Stimulated activated memory B cell treated with anti-CD40 and anti-IgM and Interleukin-4, amounts not matched to agents 10 μg/mL and 1 μg/mL and 100 μg/mL, for 72 hours (primary cell): ENCODE measurements at regions not wholly inside any gene's neighbourhood (a gene's known extent, or its start where the extent isn't known, plus 50 kb on each side); places are given as distances from the start of the nearest gene placed in this dataset.

Experiments used
- ATAC-seq: fragments of 150-1000 bp; cut with Tn5 transposase; 2 replicates; pipeline ENCODE4 v1.10.0; 2021
- H3K27ac Mint-ChIP-seq: one replicate; pipeline ENCODE4 v1.8.0; 2022; ENCODE audit warnings: mild to moderate bottlenecking, mixed read lengths
- H3K27me3 Mint-ChIP-seq: one replicate; pipeline ENCODE4 v1.8.0; 2022; ENCODE audit warnings: mixed read lengths
- H3K36me3 Mint-ChIP-seq: one replicate; pipeline ENCODE4 v1.8.0; 2022; ENCODE audit warnings: mixed read lengths
- H3K4me1 Mint-ChIP-seq: one replicate; pipeline ENCODE4 v1.8.0; 2022; ENCODE audit warnings: mixed read lengths
- H3K4me3 Mint-ChIP-seq: one replicate; pipeline ENCODE4 v1.8.0; 2022; ENCODE audit warnings: mild to moderate bottlenecking, moderate library complexity, mixed read lengths
- H3K9me3 Mint-ChIP-seq: one replicate; pipeline ENCODE4 v1.8.0; 2022; ENCODE audit warnings: mixed read lengths

GRCh38 chr17:36879027-36879426, 58.2 kb upstream of the LHX1 start:
- Mint-ChIP-seq H3K9me3 (peaks cover 6% of the 10 kb centered on the region), H3K27ac (no peak overlapping the region), H3K36me3 (no peaks in the 10 kb centered on the region), H3K4me3 (no peak overlapping the region), H3K27me3 (peaks cover 33% of the 10 kb centered on the region), H3K4me1 (no peaks in the 10 kb centered on the region)
- ATAC-seq: no peak

GRCh38 chr17:36879624-36880131, 57.6 kb upstream of the LHX1 start:
- peaks cover 6% of the 10 kb centered on the region for H3K9me3 Mint-ChIP-seq
- H3K4me3 Mint-ChIP-seq: no peak overlapping the region
- H3K4me1 Mint-ChIP-seq: no peaks in the 10 kb centered on the region
- H3K27ac Mint-ChIP-seq: no peak overlapping the region
- H3K27me3 Mint-ChIP-seq: peaks cover 33% of the 10 kb centered on the region
- ATAC-seq: no peak
- no peaks in the 10 kb centered on the region for H3K36me3 Mint-ChIP-seq

DNA sequence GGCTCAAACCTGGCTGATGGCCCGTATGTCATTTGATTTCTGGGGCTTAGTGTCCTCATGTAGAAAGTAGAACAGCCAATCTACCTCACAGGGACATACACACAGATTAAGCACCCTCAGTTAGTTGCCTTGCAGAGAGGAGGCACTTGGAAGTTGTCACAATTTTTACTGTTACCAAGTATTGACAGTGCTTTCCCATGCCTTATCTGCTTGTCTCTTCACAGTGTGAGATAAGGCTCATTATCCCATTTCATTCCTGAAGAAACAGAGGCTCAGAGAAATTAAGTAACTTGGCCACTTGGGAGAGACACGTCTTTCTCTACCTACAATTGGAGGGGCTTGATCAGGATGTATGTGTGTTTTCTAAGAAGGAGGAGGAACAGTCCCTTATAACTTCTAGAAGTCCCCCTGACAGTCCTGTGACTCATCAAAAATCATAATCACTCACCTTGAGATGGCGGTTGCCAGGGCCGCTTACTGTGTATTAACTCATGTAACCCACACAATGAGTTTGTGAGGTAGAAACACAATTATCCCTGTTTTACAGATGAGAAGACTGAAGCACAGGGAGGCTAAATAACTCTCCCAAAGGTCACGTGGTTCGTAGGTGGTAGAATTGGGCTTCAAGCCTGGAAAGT, 56.9 kb upstream of the LHX1 start:
- Mint-ChIP-seq H3K9me3 (peaks cover 6% of the 10 kb centered on the region), H3K27me3 (peaks cover 37% of the 10 kb centered on the region), H3K4me1 (no peaks in the 10 kb centered on the region), H3K36me3 (no peaks in the 10 kb centered on the region), H3K27ac (no peak overlapping the region), H3K4me3 (no peak overlapping the region)
- no peak for ATAC-seq

DNA sequence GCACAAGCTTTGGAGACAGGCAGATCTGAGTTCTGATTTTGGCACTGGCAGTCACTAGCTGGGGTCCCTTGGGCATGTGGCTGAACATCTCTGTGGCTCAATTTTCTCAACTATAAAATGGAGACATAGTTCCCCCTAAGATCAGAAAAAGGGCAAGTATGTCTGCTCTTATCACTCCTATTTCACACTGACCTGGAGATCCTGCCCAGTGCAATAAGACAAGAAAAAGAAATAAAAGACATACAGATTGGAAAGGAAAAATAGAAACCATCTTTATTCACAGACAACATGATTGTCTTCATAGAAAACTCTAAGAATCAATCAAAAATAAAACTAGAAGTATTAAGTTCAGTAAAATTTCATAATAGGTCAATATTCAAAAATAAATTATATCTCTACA, 56.0 kb upstream of the LHX1 start:
- Mint-ChIP-seq H3K36me3 (no peaks in the 10 kb centered on the region), H3K4me3 (no peak overlapping the region), H3K27me3 (peaks cover 43% of the 10 kb centered on the region), H3K27ac (no peak overlapping the region), H3K4me1 (no peaks in the 10 kb centered on the region), H3K9me3 (peaks cover 6% of the 10 kb centered on the region)
- ATAC-seq: no peak

DNA sequence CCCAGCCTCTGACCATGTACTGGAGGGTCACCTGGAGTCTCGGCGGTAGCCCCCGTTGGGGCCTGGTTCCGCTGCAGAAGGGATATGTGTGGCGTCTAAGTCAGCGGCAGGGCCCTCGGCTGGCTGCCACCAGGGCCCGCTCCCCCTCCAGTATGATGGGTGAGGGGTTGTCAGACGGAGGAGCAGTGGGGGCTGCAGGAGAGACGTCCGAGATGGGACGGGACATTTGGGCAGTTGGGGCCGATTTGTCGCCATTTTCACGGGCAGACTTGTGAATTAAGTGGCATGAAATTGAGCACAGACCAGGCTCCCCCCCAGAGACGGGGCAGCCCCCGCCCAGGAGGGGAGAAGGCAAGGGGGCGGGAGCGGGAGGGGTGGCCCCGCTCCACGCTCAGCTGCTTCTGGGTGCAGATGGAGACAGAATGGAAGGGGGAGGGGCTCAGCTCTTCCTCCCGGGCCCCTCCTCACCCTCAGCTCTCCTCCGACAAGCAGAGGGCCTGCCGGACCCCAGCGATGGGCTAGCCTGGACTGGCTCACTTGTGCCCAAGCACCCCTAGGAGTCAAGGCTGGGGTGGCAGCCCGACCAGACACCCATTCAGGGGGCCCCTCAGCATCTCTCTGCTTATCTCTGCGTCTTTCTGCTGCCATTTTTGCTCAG, 52.7 kb upstream of the LHX1 start:
- Mint-ChIP-seq H3K27me3 (peaks cover 46% of the 10 kb centered on the region), H3K4me3 (no peak overlapping the region), H3K36me3 (no peaks in the 10 kb centered on the region), H3K27ac (no peak overlapping the region), H3K4me1 (no peaks in the 10 kb centered on the region), H3K9me3 (peaks cover 6% of the 10 kb centered on the region)
- peak; percentile 39 for ATAC-seq

GRCh38 chr17:36885153-36885735, 52.0 kb upstream of the LHX1 start:
- Mint-ChIP-seq H3K9me3 (peaks cover 6% of the 10 kb centered on the region), H3K27me3 (peaks cover 50% of the 10 kb centered on the region), H3K4me1 (no peaks in the 10 kb centered on the region), H3K36me3 (no peaks in the 10 kb centered on the region), H3K4me3 (no peak overlapping the region), H3K27ac (no peak overlapping the region)
- ATAC-seq: no peak

DNA sequence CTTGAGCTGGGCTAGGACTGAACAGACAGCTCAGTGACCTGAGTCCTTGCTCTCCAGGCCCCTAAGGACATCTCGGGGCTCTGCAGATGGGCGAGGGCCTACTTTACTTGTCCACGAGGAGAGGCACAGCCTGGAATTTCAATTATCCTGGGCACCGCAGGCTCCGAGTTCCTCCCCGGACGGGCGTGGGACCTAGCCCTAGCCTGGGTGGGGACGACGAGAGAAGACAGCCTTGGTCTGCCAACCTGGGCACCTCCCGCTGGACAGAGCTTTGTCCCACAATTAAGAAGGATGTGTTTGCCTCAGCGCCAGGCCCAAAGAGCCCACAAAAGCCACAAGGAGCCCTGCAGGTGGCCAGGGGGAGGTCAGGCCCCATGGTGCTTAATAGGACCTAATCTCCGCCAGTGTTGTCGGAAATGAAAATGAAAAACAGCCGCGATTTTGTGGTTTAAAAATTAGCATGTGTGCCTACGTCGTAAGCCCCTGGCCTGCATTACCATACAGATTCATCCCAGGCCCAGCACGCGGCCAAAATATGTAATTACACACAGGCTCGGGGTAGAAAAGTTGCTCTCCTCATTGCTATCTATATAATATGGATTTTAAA, 51.4 kb upstream of the LHX1 start:
- H3K27ac Mint-ChIP-seq: no peak overlapping the region
- no peak for ATAC-seq
- peaks cover 50% of the 10 kb centered on the region for H3K27me3 Mint-ChIP-seq
- H3K36me3 Mint-ChIP-seq: no peaks in the 10 kb centered on the region
- H3K4me1 Mint-ChIP-seq: no peaks in the 10 kb centered on the region
- no peak overlapping the region for H3K4me3 Mint-ChIP-seq
- peaks cover 6% of the 10 kb centered on the region for H3K9me3 Mint-ChIP-seq
